Activated CD8-positive, alpha-beta memory T cell treated with anti-CD3 and anti-CD28 coated beads, Interleukin-2, amount 50 U/mL, for 1 hour (primary cell): ENCODE measurements at regions not wholly inside any gene's neighbourhood (a gene's known extent, or its start where the extent isn't known, plus 50 kb on each side); places are given as distances from the start of the nearest gene placed in this dataset.

Experiments used
- DNase-seq: peaks from one replicate; pipeline ENCODE4 v3.0.0-alpha.2; 2020; ENCODE audit errors: extremely low read depth

DNA sequence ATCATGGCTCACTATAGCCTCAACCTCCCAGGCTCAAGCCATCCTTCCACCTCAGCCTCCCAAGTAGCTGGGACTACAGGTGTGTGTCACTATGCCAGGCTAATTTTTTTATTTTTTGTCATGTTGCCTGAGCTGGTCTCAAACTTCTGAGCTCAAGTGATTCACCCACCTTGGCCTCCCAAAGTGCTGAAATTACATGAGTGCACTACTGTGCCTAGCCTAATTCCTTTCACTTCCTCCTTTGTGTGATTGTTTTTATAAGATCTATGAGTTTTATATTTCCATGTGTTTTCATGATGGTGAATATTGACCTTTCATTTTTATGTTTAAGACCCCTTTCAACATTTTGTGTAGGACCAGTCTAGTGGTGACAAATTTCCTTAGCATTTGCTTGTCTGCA lies 55.2 kb upstream of the IL12B start:
- no peak for DNase-seq

DNA sequence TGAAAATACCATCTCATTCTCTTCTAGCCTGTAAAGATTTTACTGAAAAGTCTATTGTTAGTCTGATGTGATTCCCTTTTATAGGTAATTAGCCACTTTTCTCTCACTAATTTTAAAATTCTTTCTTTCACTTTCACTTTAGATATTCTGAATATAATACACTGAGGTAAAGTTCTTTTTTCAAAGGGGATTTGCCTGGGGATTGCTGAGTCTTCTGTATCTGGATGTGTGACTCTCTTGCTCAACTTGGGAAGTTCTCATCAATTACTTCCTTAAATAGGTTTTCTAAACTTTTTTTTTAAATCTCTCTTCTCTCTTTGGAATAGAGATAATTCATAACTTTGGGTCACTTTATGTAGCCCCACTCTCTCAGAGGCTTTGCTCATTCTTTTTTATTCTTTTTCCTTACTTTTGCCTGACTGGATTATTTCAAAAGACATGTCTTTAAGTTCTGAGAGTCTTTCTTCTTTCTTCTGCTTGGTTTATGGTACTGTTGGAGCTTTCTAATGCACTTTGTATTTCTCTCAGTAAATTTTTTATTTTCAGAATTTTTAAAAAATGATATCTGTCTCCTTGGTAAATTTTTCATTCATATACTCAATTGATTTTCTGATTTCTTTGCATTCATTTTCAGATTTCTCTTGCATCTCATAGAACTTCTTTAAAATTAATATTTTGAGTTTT lies 55.9 kb upstream of the IL12B start:
- DNase-seq = no peak

DNA sequence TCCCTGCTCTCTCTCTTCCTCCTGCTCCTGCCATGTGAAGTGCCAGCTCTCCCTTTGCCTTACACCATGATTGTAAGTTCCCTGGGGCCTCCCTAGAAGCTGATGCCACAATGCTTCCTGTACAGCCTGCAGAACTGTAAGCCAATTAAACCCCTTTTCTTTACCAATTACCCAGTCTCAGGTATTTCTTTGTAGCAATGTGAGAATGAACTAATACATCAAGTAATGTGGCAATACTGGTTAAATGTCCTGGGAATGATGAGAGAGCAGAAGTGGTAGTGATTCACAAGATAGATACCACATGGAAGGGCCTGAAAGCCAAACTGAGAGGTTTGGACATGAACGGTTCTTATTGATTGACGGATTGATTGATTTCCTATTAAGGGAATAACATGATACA lies 62.6 kb upstream of the IL12B start:
- DNase-seq = no peak

DNA sequence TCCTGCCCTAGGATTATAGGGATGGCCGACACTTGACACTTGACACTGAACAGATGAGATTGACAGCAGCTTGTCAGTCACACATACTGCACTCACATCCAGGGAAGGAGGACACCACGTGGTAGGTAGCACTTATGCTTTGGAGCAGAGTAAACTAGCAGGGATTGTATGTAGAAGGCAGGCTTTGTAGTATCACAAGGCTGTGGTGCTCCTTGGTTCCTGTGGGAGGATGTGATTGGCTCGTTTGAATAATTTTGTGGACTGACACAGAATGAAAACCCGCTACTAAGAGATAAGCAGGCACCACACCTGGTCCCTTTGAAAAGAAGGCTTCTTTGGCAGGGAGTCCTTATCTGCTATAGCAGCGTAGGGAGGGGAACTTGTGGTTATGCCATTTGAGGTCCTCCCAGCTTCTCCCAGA lies 63.6 kb upstream of the IL12B start:
- no peak for DNase-seq

DNA sequence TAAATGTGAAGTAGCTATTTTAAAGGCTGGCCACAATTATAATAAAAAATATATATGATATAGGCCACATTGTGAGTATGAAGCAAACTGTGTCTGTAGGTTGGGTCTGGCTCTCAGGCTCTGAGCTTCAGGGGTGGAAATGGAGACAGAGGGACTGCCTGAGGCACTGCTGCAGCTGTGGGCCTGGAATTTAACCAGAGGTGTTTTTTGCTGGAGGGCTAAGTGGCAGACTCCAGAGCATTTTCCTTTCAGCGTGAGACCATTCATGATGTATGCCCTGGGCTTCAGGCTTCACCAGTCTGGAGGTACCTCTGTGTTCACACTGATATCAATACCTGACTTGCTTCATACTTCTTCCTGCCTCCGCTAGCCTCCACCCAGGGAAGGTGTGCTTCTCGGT lies 64.9 kb upstream of the IL12B start:
- no peak for DNase-seq

DNA sequence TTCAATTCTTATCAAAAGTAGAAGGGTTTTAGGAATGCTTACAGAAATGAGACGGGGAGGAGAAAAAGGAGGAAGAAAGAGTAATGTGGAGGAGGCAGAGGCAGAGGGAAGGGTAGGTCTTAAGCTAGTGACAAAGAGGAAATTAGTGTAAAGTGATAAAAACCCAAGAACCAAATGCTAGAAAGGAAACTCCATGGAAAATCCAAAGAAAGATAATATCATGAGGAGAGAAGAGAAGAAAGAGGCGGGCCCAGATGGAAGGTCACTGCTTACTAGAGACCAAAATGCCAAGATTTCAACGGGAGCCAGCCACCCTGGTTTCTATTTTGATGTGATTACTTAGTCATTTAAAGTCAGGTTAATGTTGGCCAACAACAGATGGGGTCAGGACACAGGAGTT lies 68.6 kb upstream of the IL12B start:
- no peak for DNase-seq

DNA sequence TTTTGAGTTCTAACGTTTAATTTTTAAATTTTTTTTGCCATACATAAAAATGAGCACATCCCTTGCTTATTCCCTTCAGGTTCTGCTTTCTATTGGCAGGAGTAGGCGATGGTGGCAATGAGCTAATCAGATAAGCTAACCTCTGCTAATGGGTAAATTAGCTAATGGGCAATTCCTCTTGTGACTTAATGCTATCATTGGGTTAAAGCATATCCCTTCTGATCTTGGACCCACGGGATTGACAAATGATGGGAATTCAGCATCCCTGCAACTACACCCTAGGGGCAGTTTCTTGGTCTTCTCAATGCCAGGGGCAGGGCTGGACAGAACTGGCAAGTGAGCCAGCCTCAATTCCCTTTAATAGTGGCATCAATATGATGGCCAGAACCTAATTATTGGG lies 70.2 kb upstream of the IL12B start:
- DNase-seq = no peak

DNA sequence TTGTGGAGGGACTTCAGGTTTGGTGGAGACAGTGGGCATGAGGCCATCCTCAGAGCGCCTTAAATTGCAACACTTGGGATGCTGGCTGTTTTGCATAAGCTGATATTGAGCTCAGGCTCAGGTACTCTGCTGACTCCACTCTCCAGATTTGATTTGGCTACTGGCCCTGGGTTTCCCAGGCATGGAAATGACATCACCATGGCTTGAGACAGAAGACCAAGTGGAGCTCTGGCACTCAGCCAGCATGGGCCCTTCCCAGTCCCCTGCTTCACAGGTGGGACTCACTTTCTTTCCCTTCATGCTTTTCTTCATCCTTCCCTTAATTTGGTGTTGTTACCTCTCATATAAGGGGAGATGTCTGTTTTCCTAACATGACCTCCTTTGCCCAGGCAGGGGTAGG lies 72.0 kb upstream of the IL12B start:
- no peak for DNase-seq

DNA sequence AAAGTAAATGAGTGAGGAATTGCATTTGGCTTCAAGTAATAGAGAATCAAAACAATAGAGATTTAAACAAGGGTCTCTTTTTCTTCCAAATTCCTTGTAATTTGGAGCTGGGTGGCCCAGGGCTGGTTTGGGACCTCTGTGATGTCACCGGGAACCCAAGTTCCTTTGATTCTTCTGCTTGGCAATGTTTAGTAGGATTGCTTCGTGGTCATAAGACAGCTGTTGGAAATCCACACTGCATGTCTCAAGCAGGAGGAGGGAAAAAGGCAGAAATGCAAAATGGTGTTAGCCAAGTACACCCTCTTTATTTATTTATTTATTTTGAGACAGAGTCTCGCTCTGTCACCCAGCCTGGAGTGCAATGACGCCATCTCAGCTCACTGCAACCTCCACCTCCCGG lies 72.6 kb upstream of the IL12B start:
- no peak for DNase-seq

DNA sequence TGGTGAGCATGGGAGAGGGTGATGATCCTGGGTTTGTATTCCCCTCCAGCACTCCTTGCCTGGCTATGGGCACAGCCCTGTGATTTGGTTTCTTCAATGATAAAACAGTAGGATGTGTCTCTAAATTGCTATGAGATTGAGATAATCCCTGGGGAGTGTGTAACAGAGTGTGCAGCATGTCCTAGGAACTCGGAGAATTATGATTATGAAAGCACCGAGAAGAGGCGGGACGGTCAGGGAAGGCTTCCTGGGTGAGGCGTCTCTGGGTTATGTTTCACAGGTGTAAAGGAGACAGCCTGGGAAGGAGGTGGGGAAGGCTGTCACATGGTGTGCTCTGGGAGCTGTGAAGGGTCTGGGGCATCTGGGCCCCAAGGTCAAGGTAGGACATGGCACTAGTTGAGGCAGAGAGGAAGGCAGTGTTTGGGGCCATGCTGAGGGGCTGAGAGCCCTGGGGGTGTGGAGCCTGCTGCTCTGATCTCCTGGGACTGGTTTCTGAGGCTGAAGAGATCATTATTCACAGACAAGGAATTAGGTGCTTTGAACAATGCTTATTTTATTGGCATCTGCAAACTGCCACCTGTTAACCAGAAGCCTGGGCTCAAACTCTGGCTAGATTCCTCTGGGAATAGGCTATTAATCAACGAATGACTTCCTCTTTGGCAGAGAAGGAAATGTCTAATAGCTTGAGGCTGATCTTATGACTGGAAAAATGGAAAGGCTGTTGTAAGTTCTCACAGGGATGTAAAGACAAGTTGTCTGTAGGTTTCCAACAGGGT lies 73.8 kb upstream of the IL12B start:
- DNase-seq = no peak

DNA sequence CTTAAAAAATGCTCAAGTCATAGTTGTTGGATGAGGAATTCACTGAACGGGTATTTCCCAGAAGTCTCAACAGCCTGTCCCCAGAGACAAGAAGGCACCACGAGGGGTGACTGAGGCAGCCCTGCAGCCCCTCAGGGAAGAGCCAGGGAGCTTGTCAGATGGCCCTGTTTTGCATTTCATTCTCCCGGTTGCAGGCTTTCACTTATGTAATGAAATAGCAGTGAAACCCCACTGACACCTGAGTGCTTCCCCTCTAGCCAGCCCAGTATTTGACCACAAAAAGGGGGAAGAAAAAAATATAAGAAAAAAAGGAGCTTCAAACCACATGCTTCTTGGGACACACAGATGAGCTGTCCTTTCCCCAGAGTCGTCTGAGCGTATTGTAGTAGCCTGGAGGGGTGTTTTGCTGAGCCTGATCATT lies 75.3 kb upstream of the IL12B start:
- no peak for DNase-seq

DNA sequence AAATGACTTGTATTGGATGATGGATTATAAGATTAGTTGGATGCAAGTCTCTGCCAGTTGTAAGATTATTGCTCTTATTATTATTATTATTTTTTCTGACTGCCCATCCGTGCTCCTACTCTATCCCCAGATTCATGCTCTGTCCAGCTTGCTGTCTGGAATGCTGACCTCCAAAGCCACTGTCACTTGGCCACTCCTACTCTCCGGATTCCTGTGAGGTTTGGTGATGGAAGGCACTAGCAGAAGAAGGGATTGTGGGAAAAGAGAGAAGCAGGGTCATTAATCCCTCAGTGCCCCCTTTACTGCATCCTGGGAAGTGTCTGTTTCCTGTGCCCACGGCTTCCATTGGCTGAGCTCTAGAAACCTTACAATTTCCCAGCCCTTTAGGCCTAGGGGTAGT lies 76.3 kb upstream of the IL12B start:
- DNase-seq = no peak

DNA sequence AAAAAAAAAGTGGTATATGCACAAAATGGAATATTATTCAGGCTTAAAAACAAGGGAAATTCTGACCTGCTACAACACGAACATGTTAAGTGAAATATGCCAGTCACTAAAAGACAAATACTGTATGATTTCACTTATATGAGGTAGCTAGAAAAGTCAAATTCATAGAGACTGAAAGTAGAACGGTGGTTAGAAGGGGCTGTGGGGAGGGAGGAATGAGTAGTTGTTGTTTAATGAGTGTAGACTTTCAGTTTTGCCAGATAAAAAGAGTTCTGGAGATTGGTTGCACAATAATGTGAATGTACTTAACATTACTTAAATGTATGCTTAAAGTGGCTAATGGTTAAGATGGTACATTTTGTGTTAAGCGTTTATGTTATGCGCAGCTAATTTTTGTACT lies 79.5 kb upstream of the IL12B start:
- DNase-seq = no peak

DNA sequence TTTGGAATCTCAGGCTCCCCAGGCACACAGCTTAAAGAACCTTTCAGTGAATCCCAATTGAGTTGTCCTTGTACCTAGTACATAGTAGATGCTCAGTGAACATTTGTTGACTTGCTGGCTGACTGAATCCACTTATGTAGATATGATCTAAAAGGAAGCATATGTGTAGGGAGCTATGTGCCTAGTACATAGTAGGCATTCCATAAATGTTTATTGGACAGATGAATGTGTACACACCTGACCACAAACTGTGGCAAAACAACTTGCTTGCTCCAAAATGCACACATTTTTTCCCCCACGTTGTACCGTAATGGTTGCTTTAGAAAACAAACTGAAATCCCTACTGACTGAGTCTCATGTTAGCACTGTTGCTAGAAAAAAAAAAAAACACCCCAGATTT lies 80.2 kb upstream of the IL12B start:
- DNase-seq = no peak

DNA sequence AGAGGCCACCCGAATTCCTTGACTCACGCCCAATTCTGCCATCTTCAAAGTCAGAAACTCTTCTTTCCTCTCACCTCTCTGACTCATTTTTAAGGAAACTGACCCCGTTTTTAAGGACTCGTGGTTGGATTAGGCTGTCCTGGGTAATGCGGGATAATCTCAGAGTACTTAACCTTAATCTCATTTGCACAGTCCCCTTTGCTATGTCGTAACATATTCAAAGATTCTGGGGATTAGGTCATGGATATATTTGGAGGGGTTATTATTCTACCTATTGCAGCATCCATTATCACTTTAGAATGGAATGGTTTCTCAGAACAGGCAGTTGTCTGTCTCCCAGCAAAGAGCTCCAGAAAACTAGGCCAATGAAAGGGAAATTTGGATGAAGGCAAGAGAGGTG lies 80.8 kb upstream of the IL12B start:
- DNase-seq = no peak

DNA sequence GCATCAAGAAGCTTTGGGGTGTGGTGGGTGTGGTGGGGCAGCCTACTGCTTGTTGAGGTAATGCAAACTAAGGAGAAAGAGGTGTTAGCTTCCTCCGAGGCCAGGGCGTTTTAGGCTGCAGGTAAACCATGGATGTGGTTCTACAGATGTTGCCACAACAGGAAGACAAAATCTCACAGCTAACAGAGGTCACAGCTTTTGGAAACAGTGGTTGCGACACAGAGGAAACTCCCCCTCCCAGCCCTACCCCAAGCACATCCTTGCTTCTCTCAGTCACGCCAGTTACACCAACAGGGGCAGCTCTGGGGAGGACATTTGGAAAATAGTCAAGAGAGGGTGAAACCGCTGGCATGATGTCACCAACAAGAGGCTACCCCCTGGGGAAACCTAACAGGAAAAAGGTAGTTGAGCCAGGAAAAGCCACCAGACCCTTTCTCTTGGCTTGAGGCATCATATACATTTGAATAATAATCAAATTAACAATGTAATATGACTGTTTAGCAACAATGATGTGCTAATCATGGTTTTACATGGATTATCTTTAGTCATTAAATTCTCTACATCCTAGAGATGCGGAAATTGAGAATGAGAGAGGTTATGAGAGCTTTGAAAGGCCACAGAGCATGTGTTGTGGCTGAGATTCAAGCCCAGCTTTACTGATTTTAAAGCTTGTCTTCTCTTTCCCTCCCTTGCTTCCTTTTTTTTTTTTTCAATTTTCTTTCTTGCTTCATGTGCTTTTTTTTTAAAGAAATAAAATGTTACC lies 82.2 kb upstream of the IL12B start:
- peak; percentile 61 for DNase-seq

DNA sequence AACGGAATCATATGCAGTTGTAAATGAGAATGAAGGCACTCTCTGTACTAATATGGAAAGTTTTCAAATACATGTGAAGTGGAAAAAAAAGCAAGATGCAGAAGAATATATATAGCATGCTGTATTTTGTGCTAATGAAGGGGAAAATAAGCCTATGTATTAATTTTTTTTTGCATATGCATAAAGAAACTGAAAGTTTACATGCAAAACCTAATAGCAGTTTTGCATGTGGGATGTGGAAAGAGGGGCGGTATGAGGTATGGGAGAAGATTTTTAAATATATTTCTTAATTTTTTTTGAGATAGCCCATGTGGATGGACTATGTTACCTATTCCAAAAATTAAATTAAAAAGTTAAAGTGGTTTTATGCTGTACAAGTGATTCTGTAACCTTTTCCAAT lies 83.7 kb upstream of the IL12B start:
- DNase-seq = no peak

DNA sequence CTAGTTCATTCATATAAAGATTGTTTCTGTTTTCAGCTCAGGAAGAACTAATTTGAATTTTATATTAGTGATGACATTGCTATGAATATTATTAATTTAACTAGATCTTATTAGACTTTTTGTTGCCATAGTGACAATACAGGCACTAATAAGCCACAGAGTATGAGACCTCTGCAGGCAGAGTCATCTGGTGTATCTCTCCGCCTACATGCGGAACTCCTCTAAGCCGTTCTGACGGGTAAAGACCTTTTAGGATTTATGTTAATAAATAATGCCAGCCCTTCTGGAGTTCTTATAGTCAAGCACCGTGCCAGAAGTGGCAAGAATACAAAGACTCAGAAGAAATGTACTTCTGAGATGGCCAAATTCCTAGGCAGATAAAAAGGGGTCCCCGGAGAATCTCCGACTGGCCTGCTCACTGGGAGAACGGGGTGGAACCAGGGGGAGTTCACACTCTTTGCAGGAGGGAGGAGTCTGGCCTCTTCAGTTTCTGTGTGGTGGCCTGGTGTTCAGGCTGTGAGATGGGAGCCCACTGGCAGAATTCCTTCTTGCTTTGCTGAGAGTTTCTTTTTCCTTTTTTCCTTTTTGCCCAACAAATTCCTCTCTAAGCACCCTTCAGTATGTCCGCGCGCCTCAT lies 85.1 kb upstream of the IL12B start:
- DNase-seq = no peak

DNA sequence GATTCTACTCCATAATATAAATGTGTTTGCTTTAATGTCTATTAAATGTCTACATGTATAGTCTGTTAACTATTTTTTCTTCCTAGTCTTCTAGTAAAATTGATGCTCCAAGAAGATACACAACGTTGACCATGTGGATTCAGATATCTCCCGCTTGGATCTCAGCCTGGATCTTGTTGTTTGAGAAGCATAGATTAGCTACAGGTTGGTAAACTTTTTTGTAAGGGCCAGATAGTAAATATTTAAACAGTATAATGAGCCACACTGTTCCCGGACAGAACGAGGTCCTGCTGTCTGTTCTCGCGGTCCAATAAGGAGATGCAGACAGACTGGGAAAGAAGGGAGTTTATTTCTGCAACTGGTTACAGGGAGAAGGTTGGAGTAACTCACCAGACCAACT lies 86.2 kb upstream of the IL12B start:
- no peak for DNase-seq

DNA sequence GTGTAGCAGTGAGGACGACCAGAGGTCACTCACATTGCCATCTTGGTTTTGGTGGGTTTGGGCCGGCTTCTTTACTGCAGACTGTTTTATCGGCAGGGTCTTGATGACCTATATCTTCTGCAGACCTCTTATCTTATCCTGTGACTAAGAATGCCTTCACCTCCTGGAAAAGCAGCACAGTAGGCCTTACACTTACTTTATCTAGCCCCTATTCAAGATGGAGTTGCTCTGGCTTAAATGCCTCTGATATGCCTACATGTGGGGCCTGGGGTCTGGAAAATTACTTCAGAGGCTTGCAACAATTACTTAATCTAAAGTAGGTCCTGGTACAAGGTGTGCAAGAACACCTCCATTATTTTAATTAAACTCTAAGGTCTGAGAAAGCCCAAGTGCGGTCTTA lies 86.9 kb upstream of the IL12B start:
- no peak for DNase-seq

DNA sequence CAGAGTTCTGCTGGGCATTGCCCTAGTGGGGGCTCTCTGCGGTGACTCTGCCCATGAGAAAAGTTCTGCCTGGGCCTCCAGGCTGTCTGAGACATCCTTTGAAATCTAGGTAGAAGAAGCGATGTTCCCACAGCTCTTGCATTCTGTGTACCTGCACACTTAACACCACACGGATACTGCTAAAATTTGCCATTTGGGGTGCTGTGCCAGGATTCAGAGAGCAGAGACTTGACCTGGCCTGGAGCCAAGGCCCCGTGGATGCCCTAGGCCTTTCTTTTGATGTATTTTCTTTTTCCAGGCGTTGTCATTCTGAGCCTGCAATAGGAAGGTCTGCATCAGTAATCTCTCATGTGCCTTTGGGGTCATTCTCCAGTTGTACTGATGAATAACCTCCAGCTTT lies 89.3 kb upstream of the IL12B start:
- no peak for DNase-seq

DNA sequence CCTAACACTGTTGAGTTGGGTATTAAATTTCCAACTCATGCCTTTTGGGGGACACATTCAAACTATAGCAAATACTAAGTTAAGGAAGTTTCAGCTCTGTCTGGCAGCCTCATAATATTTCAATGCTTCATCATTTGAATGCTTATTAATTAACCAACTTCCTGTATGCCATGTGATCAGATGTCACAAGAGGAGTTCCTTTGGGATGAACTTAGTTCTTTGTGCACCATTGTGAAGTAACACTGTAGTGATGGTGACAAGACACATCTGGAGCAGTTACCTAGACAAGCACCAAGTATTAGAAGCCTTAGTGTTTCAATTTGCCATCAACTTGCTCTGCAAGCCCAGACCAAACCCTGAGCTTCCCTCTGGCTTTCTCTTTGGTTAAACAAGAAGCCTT lies 90.7 kb upstream of the IL12B start:
- no peak for DNase-seq

DNA sequence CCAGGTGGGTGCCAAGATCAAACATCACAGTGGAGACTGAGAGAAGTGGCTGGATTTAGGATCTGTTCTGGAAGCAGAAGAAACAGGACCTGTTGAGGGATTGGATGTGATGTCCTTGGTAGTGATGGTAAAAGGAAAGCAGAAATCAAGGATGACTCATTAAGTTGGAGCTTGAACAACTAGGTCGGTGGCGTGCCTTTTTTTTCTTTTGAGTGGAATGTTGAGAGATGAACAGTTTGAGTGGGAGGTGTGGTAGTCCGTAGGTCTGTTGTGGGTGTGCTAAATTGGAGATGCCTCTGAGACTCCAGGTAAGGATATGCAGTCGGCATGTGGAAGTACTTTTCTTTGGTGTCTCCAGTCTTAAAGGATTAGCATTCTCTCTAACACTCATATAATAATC lies 92.1 kb upstream of the IL12B start:
- no peak for DNase-seq
